ENCODE measurements at regions not wholly inside any gene's neighbourhood (a gene's known extent, or its start where the extent isn't known, plus 50 kb on each side); places are given as distances from the start of the nearest gene placed in this dataset.

DNA sequence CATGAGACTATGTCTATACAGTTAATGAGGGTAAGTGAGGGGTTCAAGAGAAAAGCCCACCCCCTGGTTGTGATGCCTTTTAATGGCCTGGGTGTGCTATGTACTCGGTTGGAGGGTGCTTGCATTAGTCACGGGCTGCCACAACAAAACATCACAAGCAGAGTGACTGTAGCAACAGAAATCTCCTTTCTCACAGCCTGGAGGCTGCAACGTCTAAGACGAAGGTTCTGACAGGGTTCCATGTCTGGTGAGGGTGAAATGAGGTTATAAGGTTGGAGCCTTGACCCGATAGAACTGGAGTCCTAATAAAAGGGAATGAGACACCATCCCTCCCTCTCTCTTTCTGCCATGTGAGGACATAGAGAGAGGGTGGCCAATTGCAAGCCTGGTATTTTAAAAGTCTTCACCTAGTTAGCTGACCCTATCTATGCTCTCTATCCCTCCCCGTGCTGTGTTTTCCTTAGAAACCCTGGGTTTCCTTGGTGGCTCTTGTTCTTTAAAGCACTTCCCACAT lies 126.0 kb upstream of the GDF10 start:
- ATAC-seq (no peak), DNase-seq (no peak)
- Histone ChIP-seq H3K27ac (ENCODE audit: low read length) (no peak overlapping the region), H3K4me3 (ENCODE audit: low read length) (no peak overlapping the region), H3K27me3 (ENCODE audit: control insufficient read depth, insufficient read depth) (no peaks in the 10 kb centered on the region), H3K9me3 (ENCODE audit: control insufficient read depth, low read length) (no peaks in the 10 kb centered on the region), H3K4me1 (ENCODE audit: control insufficient read depth, insufficient read depth, low read length) (no peaks in the 10 kb centered on the region)
- intact Hi-C loops (cut with DNase I): no loop called here
- 82% methylated on average over 6 of the region's 6 CpGs for WGBS

DNA sequence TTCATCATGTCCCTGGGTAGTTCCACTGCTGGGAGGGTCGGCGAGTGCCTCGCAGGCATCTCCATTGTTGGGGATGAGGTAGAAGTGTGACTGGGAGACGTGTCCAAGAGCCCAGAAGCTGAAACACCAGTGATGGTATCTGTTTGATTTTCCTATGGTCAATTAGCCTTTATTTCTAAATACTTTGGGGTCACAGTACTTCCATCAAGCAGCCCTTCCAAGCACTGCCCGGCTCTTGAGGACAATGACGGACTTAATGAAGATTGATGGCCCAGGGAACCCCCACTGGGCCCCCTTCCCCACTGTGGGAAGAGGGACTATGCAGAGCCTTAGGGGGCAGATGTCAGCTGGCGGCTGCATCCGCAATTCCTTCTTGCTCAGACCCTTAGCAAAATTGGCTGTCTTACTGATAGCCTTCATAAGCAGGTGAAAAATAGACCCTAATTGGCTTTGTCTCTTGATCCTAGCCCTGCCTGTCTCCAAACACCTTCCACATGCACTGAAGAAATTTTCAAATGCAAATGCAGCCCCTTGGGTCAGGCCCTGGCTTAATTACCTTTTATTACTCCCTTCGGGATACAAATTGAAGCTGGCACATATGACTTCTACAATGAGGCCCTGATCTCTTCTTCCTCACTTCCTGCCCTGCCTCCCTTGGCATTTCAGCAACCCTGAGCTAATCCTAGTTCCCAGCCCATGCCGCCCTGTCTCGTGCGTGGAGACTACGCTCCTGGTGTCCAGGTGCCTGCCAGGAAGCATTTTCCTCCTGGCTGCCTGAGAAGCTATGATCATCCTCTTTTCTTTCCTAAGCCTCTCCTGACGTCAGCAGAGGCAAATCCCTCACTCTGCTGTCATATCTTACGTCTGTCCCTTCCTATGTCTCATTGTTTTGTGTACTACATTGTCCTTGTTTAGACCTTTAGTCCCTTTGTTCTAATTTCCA lies 124.5 kb upstream of the GDF10 start:
- 85% methylated on average over 15 of the region's 15 CpGs for WGBS
- no peaks in the 10 kb centered on the region for H3K4me1 ChIP-seq (ENCODE audit: control insufficient read depth, insufficient read depth, low read length)
- no peaks in the 10 kb centered on the region for H3K9me3 ChIP-seq (ENCODE audit: control insufficient read depth, low read length)
- ATAC-seq (no peak), DNase-seq (no peak)
- H3K27ac ChIP-seq (ENCODE audit: low read length): no peak overlapping the region
- H3K4me3 ChIP-seq (ENCODE audit: low read length): no peak overlapping the region
- no peaks in the 10 kb centered on the region for H3K27me3 ChIP-seq (ENCODE audit: control insufficient read depth, insufficient read depth)
- intact Hi-C loops (cut with DNase I): no loop called here

DNA sequence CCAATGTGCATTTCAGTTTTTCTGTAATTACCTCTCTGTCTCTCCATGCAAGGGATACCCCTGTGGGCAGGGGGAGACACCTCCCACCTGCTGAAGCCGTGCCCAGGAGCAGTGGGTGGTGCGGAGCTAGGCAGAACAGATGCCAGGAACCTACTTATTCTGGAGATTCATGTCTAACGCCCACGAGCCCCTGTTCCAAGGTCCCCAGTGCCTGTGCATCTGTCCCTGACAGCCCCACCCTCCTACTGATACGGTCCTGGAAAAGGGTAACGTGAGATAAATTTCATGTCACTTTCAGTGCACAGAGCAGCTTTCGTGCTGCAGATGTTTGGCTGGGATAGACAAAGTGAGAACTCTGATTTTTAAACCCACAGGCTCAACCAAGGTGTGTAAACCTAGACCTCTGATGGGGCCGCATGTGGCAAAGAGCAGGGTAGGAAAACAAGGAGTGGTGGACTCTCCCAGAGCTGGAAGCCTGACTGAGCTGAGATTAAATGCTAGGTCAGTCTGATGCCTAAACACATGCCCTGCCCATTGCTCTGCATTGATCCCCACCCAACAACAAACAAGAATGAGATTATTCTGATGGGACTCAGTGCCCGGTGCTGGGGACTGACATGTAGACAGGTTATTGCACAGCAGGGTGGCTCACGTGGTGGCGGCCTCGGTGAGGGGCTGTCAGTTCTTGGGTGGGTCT lies 123.6 kb upstream of the GDF10 start:
- DNase-seq (no peak), ATAC-seq (no peak)
- H3K4me1 ChIP-seq (ENCODE audit: control insufficient read depth, insufficient read depth, low read length): no peaks in the 10 kb centered on the region
- H3K27me3 ChIP-seq (ENCODE audit: control insufficient read depth, insufficient read depth): no peaks in the 10 kb centered on the region
- WGBS: 71% methylated on average over 12 of the region's 12 CpGs
- H3K27ac ChIP-seq (ENCODE audit: low read length): no peak overlapping the region
- H3K9me3 ChIP-seq (ENCODE audit: control insufficient read depth, low read length): no peaks in the 10 kb centered on the region
- intact Hi-C loops (cut with DNase I): no loop called here
- H3K4me3 ChIP-seq (ENCODE audit: low read length): no peak overlapping the region

- Histone ChIP-seq H3K4me3 (ENCODE audit: low read length) (no peak overlapping the region), H3K9me3 (ENCODE audit: control insufficient read depth, low read length) (no peaks in the 10 kb centered on the region), H3K4me1 (ENCODE audit: control insufficient read depth, insufficient read depth, low read length) (no peaks in the 10 kb centered on the region), H3K27me3 (ENCODE audit: control insufficient read depth, insufficient read depth) (no peaks in the 10 kb centered on the region), H3K27ac (ENCODE audit: low read length) (no peak overlapping the region)
- DNase-seq: no peak
- ATAC-seq: no peak
- intact Hi-C loops (cut with DNase I): no loop called here
- 85% methylated on average over 8 of the region's 8 CpGs for WGBS
Measured at GRCh38 chr10:47176903-47177868, 122.8 kb upstream of the GDF10 start.

DNA sequence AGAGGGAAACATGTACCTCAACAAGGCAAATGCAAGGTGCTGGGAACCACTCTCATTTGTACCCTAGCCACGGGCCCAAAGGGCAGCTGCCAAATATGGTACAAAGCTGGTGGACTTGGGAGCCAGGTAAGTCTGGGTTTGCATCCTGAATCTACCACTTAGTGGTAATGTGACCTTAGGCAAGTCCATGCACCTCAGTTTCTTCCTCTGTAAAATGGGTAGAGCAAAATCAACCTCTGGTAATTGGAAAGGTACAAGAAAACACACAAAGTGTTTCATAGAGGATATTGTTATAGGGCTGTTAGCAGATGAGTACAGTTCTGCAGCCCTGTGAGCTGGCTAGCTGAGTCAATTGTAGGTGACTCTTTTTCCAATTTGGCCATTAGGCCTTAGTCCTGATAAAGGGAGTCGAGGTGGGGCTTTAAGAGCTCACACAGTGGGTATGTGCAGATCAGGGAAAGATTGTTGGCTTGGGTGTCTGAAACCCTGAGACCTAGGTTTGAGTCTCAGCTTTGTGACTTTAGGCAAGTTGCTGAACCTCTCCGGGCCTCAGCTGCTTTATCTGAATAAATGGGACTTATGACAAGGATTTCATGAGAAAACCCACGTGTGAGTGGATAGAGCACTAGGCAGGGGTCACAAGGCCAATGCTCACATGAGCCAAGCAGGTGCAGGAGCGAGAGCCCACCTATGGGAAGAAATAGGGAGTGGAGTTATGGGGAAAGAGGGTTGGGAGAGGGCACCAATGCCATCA lies 121.3 kb upstream of the GDF10 start:
- Histone ChIP-seq H3K4me3 (ENCODE audit: low read length) (no peak overlapping the region), H3K27me3 (ENCODE audit: control insufficient read depth, insufficient read depth) (no peaks in the 10 kb centered on the region), H3K9me3 (ENCODE audit: control insufficient read depth, low read length) (no peaks in the 10 kb centered on the region), H3K4me1 (ENCODE audit: control insufficient read depth, insufficient read depth, low read length) (no peaks in the 10 kb centered on the region), H3K27ac (ENCODE audit: low read length) (no peak overlapping the region)
- no peak for ATAC-seq
- intact Hi-C loops (cut with DNase I): no loop called here
- 88% methylated on average over 5 of the region's 5 CpGs for WGBS
- DNase-seq: no peak

- Histone ChIP-seq H3K27ac (ENCODE audit: low read length) (no peak overlapping the region), H3K27me3 (ENCODE audit: control insufficient read depth, insufficient read depth) (no peaks in the 10 kb centered on the region), H3K9me3 (ENCODE audit: control insufficient read depth, low read length) (no peaks in the 10 kb centered on the region), H3K4me1 (ENCODE audit: control insufficient read depth, insufficient read depth, low read length) (no peaks in the 10 kb centered on the region), H3K4me3 (ENCODE audit: low read length) (no peak overlapping the region)
- ATAC-seq (no peak), DNase-seq (no peak)
- 89% methylated on average over 1 of the region's 1 CpG for WGBS
- intact Hi-C loops (cut with DNase I): no loop called here
Measured at GRCh38 chr10:47179291-47179647, 120.7 kb upstream of the GDF10 start.

DNA sequence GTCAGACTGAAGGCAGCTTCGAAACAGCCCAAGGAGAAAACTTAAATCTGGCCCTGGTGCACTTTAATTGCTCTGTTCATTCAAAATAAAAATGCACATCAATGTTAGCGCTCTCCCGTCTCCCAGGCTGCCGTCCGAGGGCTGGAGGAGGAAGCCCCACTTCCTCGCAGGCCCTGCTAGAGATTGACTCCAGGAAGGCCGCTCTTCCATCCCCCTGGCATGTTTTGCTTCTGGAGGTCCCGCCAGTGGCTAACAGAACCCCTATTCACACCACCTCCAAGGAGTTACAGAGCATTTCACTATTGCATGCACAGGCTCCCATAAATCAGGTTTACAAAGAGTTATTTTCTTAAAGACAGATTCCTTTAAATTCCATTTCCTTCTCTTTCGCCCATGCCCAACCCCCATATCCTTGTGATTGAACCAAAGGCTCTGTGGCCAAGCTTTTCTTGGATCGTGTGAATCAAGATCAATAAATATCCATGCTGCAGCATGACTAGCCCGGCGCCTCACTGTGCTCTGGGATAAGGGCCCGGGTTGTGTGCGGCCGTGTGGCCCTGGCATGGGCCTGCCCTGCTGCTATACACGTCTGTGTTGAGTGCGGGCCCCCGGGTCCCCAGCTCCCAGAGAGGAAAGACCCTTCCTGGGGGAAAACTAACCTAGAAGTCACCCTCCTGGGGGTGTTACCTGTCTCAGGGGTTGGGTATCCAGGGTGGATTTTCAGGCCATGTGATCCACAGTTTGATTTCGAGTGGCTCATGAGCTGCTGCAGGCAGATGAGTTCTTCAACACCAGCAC lies 118.7 kb upstream of the GDF10 start:
- ATAC-seq: no peak
- H3K27me3 ChIP-seq (ENCODE audit: control insufficient read depth, insufficient read depth): no peaks in the 10 kb centered on the region
- H3K27ac ChIP-seq (ENCODE audit: low read length): no peak overlapping the region
- intact Hi-C loops (cut with DNase I): no loop called here
- DNase-seq: no peak
- no peaks in the 10 kb centered on the region for H3K9me3 ChIP-seq (ENCODE audit: control insufficient read depth, low read length)
- H3K4me1 ChIP-seq (ENCODE audit: control insufficient read depth, insufficient read depth, low read length): no peaks in the 10 kb centered on the region
- 88% methylated on average over 19 of the region's 19 CpGs for WGBS
- H3K4me3 ChIP-seq (ENCODE audit: low read length): no peak overlapping the region

DNA sequence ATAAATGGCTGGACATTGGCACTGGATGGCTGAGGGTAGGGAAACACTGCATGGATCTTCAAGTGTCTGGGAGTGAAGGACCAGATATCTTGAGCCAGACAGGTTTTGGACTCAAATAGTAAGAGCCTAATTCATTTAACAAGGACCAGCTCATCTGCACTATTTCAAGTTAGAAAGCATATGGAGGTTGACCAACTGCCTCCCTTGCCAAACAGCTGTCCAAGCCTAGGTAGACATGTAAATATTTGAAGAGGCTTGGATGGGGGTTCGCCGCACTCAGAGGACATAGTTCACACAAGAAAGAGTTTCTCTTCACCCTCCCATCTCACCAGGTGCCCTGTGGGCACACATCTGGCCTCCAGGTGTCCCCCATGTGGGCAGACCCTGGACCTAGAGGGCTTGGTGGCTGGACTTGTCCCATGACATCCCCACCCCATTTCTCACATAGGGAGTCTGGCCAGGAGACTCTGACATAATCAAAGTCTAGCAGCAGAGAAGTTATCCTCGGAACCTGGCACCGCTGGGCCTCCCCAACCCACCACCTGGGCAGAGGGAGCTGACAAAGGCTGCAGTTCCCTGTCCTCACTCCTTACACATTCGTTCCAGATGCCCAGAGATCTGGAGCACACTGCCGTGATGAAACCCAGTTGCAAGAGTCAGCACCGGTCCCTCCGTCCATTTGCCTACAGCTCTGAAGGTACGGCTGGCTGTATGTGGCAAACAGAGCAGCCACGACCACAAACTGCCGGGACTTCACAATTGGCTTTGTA lies 116.9 kb upstream of the GDF10 start:
- Histone ChIP-seq H3K4me3 (ENCODE audit: low read length) (no peak overlapping the region), H3K27me3 (ENCODE audit: control insufficient read depth, insufficient read depth) (no peaks in the 10 kb centered on the region), H3K9me3 (ENCODE audit: control insufficient read depth, low read length) (no peaks in the 10 kb centered on the region), H3K27ac (ENCODE audit: low read length) (no peak overlapping the region), H3K4me1 (ENCODE audit: control insufficient read depth, insufficient read depth, low read length) (no peaks in the 10 kb centered on the region)
- ATAC-seq: no peak
- 91% methylated on average over 11 of the region's 11 CpGs for WGBS
- intact Hi-C loops (cut with DNase I): no loop called here
- no peak for DNase-seq

- DNase-seq (no peak), ATAC-seq (no peak)
- Histone ChIP-seq H3K9me3 (ENCODE audit: control insufficient read depth, low read length) (no peaks in the 10 kb centered on the region), H3K27me3 (ENCODE audit: control insufficient read depth, insufficient read depth) (no peaks in the 10 kb centered on the region), H3K27ac (ENCODE audit: low read length) (no peak overlapping the region), H3K4me1 (ENCODE audit: control insufficient read depth, insufficient read depth, low read length) (no peaks in the 10 kb centered on the region), H3K4me3 (ENCODE audit: low read length) (no peak overlapping the region)
- 88% methylated on average over 4 of the region's 4 CpGs for WGBS
- intact Hi-C loops (cut with DNase I): no loop called here
Measured at GRCh38 chr10:47183704-47184041, 116.3 kb upstream of the GDF10 start.

All from right cardiac atrium (tissue), 5 donors.